CD4-positive, alpha-beta memory T cell (primary cell): ENCODE measurements at regions not wholly inside any gene's neighbourhood (a gene's known extent, or its start where the extent isn't known, plus 50 kb on each side); places are given as distances from the start of the nearest gene placed in this dataset.

ENCODE experiments used
- CTCF ChIA-PET: fragments of 350-600 bp; sonication (Branson Sonifier 250); formaldehyde crosslinking; loops from one replicate; lab custom pipeline; 2021; ENCODE audit warnings: inconsistent platforms; ENCODE audit not compliant: partially characterized antibody; lab: Charles Lee
- POLR2A ChIA-PET: fragments of 350-600 bp; sonication (Branson Sonifier 250); formaldehyde crosslinking; loops from one replicate; lab custom pipeline; 2021; ENCODE audit not compliant: partially characterized antibody; lab: Charles Lee
- DNase-seq, 5 donors: peaks; one replicate each; pipeline versions ENCODE4 v3.0.0 to v3.0.0-alpha.2; 2020 to 2022; ENCODE audit warnings: mixed read lengths in 1 of 5
- H3K27ac ChIP-seq: one replicate; pipeline ENCODE4 v1.7.0; 2013; ENCODE audit warnings: low read depth, low read length
- H3K27me3 ChIP-seq: 2 replicates; pipeline ENCODE4 v1.7.0; 2013; ENCODE audit warnings: mild to moderate bottlenecking, low read length, moderate library complexity; ENCODE audit not compliant: insufficient read depth
- H3K36me3 ChIP-seq: 2 replicates; pipeline ENCODE4 v1.7.0; 2013; ENCODE audit warnings: mild to moderate bottlenecking, low read length, moderate library complexity; ENCODE audit not compliant: insufficient read depth
- H3K4me1 ChIP-seq: 2 replicates; pipeline ENCODE4 v1.7.0; 2013; ENCODE audit warnings: mild to moderate bottlenecking, low read length, moderate library complexity; ENCODE audit not compliant: insufficient read depth
- H3K4me3 ChIP-seq, 2 donors: one replicate each; pipeline ENCODE4 v1.7.0; 2013; ENCODE audit warnings: low read length in 2 of 2, mild to moderate bottlenecking in 1 of 2
- H3K9me3 ChIP-seq, 2 donors: one replicate each; pipeline ENCODE4 v1.7.0; 2013; ENCODE audit warnings: low read length in 2 of 2, control low read depth in 1 of 2; ENCODE audit not compliant: control insufficient read depth in 1 of 2
- H3K27ac Mint-ChIP-seq, 7 donors: one replicate each; pipeline ENCODE4 v1.8.0; 2020 to 2021; ENCODE audit warnings: mixed read lengths in 7 of 7, mild to moderate bottlenecking in 6 of 7, inconsistent platforms in 3 of 7, moderate library complexity in 3 of 7
- H3K27me3 Mint-ChIP-seq, 2 donors: one replicate each; pipeline ENCODE4 v1.8.0; 2020 to 2021; ENCODE audit warnings: mixed read lengths in 2 of 2
- H3K36me3 Mint-ChIP-seq, 2 donors: one replicate each; pipeline ENCODE4 v1.8.0; 2020 to 2021; ENCODE audit warnings: mixed read lengths in 2 of 2, inconsistent platforms in 1 of 2, mild to moderate bottlenecking in 1 of 2
- H3K4me1 Mint-ChIP-seq, 4 donors: one replicate each; pipeline ENCODE4 v1.8.0; 2020 to 2021; ENCODE audit warnings: mixed read lengths in 4 of 4, mild to moderate bottlenecking in 1 of 4
- H3K4me3 Mint-ChIP-seq, 8 donors: one replicate each; pipeline ENCODE4 v1.8.0; 2020 to 2021; ENCODE audit warnings: mixed read lengths in 8 of 8, mild to moderate bottlenecking in 7 of 8, moderate library complexity in 6 of 8, inconsistent platforms in 3 of 8
- H3K9me3 Mint-ChIP-seq, 8 donors: one replicate each; pipeline ENCODE4 v1.8.0; 2020 to 2021; ENCODE audit warnings: mixed read lengths in 8 of 8, mild to moderate bottlenecking in 5 of 8, inconsistent platforms in 3 of 8, moderate library complexity in 1 of 8
- intact Hi-C: fragments of 100-400 bp; cut with micrococcal nuclease; formaldehyde crosslinking; loops from one replicate; pipeline ENCODE4 v1.15.1; 2023

DNA sequence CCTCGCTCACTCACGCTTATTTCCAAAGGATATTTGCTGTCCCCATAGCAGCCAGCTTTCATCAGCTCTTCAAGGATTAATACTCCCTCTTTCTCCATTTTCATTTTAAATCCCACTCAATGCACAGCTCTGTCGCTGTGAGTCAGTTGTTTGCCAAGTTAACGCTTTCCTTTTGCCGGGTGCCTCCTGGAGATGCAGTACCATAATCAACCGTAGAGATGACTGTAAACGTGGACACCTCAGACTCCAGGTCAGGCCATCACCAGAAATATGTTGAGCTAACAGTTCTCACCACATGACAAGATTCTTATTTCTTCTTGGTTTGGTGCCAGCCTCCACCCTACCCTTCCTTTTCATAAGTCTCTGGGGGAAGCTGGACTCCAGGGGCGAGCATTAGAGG lies 66.6 kb upstream of the TAB2 start:
- Mint-ChIP-seq H3K27ac (peak overlapping the region in 1 of 7 donors; percentile 53), H3K27me3 (no peaks in the 10 kb centered on the region), H3K9me3 (peaks cover 0 to 2% (median 0%) of the 10 kb centered on the region in 8 donors), H3K36me3 (no peaks in the 10 kb centered on the region), H3K4me3 (no peak overlapping the region), H3K4me1 (peaks cover 17 to 29% (median 20%) of the 10 kb centered on the region in 4 donors)
- Histone ChIP-seq H3K4me1 (peaks cover 18% of the 10 kb centered on the region), H3K9me3 (no peaks in the 10 kb centered on the region), H3K36me3 (no peaks in the 10 kb centered on the region), H3K4me3 (no peak overlapping the region), H3K27me3 (no peaks in the 10 kb centered on the region), H3K27ac (no peak overlapping the region)
- intact Hi-C loops = no loop called here
- no peak for DNase-seq
- POLR2A ChIA-PET = interaction anchor here (1.0 to 1.8 kb wide), 2 partner anchors 11 to 18 kb away, joined by 3 to 6 read pairs; no protein-coding TSS in a partner anchor
- CTCF ChIA-PET = interaction anchor here (1.1 to 1.5 kb wide), 2 partner anchors 17 to 181 kb away, joined by 3 to 5 read pairs; no protein-coding TSS in a partner anchor

DNA sequence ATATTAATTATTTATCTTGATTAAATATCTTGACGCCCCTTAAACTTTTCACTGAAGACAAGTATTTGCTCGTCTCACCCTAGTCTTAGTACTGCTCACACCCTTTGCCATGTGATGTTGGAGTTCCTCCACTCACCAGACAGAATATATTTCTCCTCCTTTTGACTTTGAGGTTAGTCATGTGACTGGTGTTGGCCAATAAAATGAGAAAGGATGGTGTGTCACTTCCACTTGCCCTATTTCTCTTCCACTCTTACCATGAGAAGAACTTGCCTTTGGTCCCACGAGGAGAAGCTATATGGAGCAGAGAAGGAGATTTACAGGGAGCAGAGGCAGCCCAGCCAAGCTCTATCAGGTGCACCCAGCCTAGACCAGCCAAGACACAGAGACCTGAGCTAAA lies 64.9 kb upstream of the TAB2 start:
- intact Hi-C loops = no loop called here
- Histone ChIP-seq H3K36me3 (no peaks in the 10 kb centered on the region), H3K27ac (no peak overlapping the region), H3K27me3 (no peaks in the 10 kb centered on the region), H3K4me1 (peaks cover 18% of the 10 kb centered on the region), H3K4me3 (no peak overlapping the region), H3K9me3 (no peaks in the 10 kb centered on the region)
- POLR2A ChIA-PET = no interaction called here
- peaks cover 17 to 21% (median 19%) of the 10 kb centered on the region in 4 donors for H3K4me1 Mint-ChIP-seq
- peak overlapping the region in 2 of 7 donors; percentile 1 to 75 for H3K27ac Mint-ChIP-seq
- CTCF ChIA-PET = no interaction called here
- H3K36me3 Mint-ChIP-seq = no peaks in the 10 kb centered on the region
- DNase-seq = no peak
- no peaks in the 10 kb centered on the region for H3K27me3 Mint-ChIP-seq
- H3K4me3 Mint-ChIP-seq = no peak overlapping the region
- peaks cover 0 to 2% (median 0%) of the 10 kb centered on the region in 8 donors for H3K9me3 Mint-ChIP-seq

DNA sequence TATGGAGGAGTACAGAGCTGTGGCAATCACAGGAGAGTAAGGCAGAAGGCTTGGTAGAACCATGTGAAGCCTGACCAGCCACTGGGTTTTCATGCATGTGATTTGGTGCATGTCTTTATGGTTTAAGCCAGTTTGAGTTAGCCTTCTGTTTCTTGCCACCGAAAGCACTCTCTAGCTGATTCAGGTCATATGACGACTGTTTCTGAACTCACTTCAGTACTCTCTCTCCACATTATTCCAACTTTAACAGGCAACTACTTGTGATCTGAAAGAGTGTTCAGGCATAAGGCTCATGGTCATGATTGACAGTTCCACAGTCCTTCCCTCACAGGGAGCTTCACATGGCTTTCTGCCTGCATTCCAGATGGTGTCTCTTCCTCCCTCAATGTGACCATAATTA lies 63.3 kb upstream of the TAB2 start:
- Mint-ChIP-seq H3K27ac (peak overlapping the region in 1 of 7 donors; percentile 62), H3K36me3 (no peaks in the 10 kb centered on the region), H3K9me3 (peaks cover 0 to 2% (median 0%) of the 10 kb centered on the region in 8 donors), H3K27me3 (no peaks in the 10 kb centered on the region), H3K4me3 (no peak overlapping the region), H3K4me1 (peaks cover 5 to 11% (median 6%) of the 10 kb centered on the region in 4 donors)
- CTCF ChIA-PET = no interaction called here
- intact Hi-C loops = no loop called here
- H3K4me1 ChIP-seq = peaks cover 6% of the 10 kb centered on the region
- no peak overlapping the region for H3K27ac ChIP-seq
- no peaks in the 10 kb centered on the region for H3K27me3 ChIP-seq
- H3K9me3 ChIP-seq = no peaks in the 10 kb centered on the region
- POLR2A ChIA-PET = no interaction called here
- no peak for DNase-seq
- H3K36me3 ChIP-seq = no peaks in the 10 kb centered on the region
- H3K4me3 ChIP-seq = no peak overlapping the region

DNA sequence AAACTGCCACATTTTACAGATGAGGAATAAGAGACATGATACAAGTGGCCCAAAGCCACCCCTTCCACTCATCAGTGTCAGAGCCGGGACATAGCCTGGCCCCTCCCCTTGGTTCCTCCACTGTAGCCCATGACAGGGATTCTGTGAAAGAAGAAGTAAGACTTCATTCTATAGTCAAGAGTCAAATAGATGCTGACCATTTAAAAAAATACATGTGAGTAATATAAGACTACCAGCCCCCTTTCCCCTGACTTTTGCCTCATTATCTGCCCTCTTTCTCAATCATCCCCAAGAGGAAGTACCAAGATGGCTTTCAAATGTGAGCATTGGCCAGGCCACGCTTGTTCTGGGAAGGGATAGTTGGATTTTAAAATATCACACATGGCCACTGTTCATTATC lies 57.8 kb upstream of the TAB2 start:
- intact Hi-C loops = loop anchor here (5.0 kb wide), 1 partner anchor 58 kb away; the partner anchor contains the start of gene TAB2

DNA sequence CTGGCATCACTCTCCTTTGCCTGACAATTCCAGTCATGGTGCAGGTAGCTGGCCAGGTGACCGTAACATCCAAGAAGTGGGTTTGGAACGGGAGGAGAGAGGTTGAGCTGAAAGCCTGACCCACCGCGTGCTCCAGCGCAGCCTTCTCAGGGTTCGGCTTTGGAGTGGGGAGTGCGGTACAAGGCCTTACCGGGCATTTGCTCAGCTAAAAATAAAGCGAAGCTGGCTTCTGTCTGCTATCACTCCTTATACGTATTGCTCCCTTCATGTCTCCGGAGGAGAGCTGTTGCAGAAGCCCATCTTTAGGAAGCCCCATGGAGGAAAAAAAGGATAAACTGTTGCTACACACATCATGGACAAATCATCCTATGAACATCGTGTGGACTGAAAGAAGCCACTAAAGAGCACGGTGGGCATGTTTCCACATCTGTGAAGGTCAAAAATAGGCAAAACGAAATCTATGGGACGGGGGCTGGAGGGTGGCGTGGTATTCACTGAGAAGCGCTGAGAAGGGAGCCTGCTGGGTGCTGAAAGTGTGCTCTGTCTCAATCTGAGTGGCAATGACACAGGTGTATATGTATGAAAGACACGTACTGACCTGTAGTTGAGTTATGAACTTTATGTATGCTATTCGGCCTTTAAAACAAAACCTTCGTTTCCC lies 57.2 kb upstream of the TAB2 start:
- ChIA-PET CTCF (interaction anchor here (1.3 kb wide), 1 partner anchor 56 kb away, joined by 3 read pairs; no protein-coding TSS in a partner anchor), POLR2A (interaction anchor here (1.0 to 2.9 kb wide), 2 partner anchors 11 to 57 kb away, joined by 4 to 10 read pairs; partner anchors contain the start of gene TAB2)
- H3K4me1 ChIP-seq = peaks cover 37% of the 10 kb centered on the region
- no peaks in the 10 kb centered on the region for H3K27me3 Mint-ChIP-seq
- H3K36me3 ChIP-seq = no peaks in the 10 kb centered on the region
- no peaks in the 10 kb centered on the region for H3K9me3 Mint-ChIP-seq
- H3K36me3 Mint-ChIP-seq = no peaks in the 10 kb centered on the region
- H3K27ac Mint-ChIP-seq = no peak overlapping the region
- H3K27me3 ChIP-seq = no peaks in the 10 kb centered on the region
- DNase-seq = no peak
- intact Hi-C loops = loop anchor here (5.0 kb wide), 1 partner anchor 57 kb away; the partner anchor contains the start of gene TAB2
- H3K4me3 ChIP-seq = no peak overlapping the region
- H3K4me3 Mint-ChIP-seq = peak overlapping the region in 4 of 8 donors; percentile 4 to 47 (median 10)
- no peak overlapping the region for H3K27ac ChIP-seq
- no peaks in the 10 kb centered on the region for H3K9me3 ChIP-seq
- H3K4me1 Mint-ChIP-seq = peaks cover 17 to 42% (median 26%) of the 10 kb centered on the region in 4 donors

More for the DNA sequence above, 57.8 kb upstream of the TAB2 start:
- DNase-seq = no peak
- no peak overlapping the region for H3K4me3 ChIP-seq
- H3K9me3 ChIP-seq = no peaks in the 10 kb centered on the region
- no peak overlapping the region for H3K27ac ChIP-seq
- H3K9me3 Mint-ChIP-seq = peaks cover 0 to 2% (median 0%) of the 10 kb centered on the region in 8 donors
- H3K27ac Mint-ChIP-seq = peak overlapping the region in 1 of 7 donors; percentile 25
- ChIA-PET POLR2A (no interaction called here), CTCF (no interaction called here)
- H3K36me3 Mint-ChIP-seq = no peaks in the 10 kb centered on the region
- H3K36me3 ChIP-seq = no peaks in the 10 kb centered on the region
- H3K4me3 Mint-ChIP-seq = no peak overlapping the region
- peaks cover 31% of the 10 kb centered on the region for H3K4me1 ChIP-seq
- no peaks in the 10 kb centered on the region for H3K27me3 ChIP-seq
- peaks cover 15 to 36% (median 22%) of the 10 kb centered on the region in 4 donors for H3K4me1 Mint-ChIP-seq
- no peaks in the 10 kb centered on the region for H3K27me3 Mint-ChIP-seq

DNA sequence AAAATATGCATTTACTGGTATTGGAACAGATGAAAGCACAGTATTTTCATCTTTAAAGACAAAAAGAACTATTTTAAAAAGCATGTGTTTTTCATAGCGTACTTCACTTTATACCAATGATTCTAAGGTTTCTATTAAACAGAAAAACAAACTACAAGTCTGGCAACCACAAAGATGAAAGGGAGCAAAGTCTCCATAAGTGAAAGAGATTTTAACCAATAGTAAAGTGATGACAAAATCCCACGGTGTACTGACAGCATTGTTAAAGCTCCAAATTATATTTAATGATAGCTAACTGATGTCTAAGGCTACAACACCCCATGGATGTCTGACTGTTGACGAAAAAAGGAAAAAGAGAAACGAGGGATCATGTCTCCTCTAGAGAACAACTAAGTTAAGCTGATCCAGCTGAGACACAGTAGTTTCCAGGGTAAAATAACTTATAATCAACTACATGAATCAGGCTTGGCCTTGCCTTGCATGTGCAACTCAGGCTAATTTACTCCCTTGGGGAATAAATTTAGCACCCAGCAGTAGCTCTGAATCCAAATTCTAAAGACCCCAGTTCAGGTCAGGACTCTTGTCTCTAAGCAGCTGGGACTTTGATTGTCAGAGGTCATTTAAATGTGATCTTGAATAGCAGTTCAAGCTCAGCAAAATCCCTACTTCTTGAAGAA lies 56.0 kb upstream of the TAB2 start:
- intact Hi-C loops = loop anchor here (1.0 to 5.0 kb wide), 2 partner anchors 28 to 56 kb away; partner anchors contain the start of gene TAB2
- Histone ChIP-seq H3K4me1 (peaks cover 42% of the 10 kb centered on the region), H3K9me3 (no peaks in the 10 kb centered on the region), H3K27me3 (no peaks in the 10 kb centered on the region), H3K36me3 (no peaks in the 10 kb centered on the region), H3K4me3 (no peak overlapping the region), H3K27ac (peak overlapping the region; percentile 18)
- DNase-seq = peak in 3 of 5 donors; percentile 15 to 38 (median 28)
- H3K9me3 Mint-ChIP-seq = no peaks in the 10 kb centered on the region
- peak overlapping the region in 6 of 8 donors; percentile 1 to 62 (median 18) for H3K4me3 Mint-ChIP-seq
- ChIA-PET CTCF (interaction anchor here (0.5 to 2.1 kb wide), 6 partner anchors 10 to 178 kb away, joined by 3 to 5 read pairs (median 4); no protein-coding TSS in a partner anchor), POLR2A (interaction anchor here (0.9 to 2.9 kb wide), 6 partner anchors 10 to 122 kb away, joined by 3 to 10 read pairs (median 4); partner anchors contain the start of gene TAB2)
- no peaks in the 10 kb centered on the region for H3K36me3 Mint-ChIP-seq
- peaks cover 19 to 51% (median 33%) of the 10 kb centered on the region in 4 donors for H3K4me1 Mint-ChIP-seq
- no peaks in the 10 kb centered on the region for H3K27me3 Mint-ChIP-seq
- H3K27ac Mint-ChIP-seq = peak overlapping the region in 6 of 7 donors; percentile 25 to 90 (median 74)
